HG03460 (cell line): ENCODE measurements at regions not wholly inside any gene's neighbourhood (a gene's known extent, or its start where the extent isn't known, plus 50 kb on each side); places are given as distances from the start of the nearest gene placed in this dataset.
"Not testable (repeated sequence)": the region's sequence is repeated elsewhere in the genome, so short reads cannot be mapped to it uniquely, and the experiment has no call there.

Experiments used
- ATAC-seq: cut with Tn5 transposase; IDR thresholded peaks from one replicate; pipeline ENCODE4 v1.9.1; 2021; ENCODE audit not compliant: unreplicated experiment

DNA sequence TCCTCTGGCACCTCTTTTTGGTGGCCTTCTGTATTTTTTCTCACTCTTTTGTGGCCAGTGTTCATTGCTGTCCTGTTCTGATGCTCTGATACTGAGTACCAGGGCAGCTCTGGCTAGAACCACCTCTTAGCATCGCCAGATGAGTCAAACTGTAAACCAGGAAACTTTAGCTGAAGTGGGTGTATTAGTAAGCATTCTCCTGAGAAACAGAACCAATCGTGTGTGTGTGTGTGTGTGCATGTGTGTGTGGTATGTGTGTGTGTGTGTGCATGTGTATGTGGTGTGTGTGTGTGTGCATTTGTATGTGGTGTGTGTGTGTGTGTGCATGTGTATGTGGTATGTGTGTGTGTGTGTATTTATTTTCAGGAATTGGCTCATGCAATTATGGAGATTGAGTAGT is 166.3 kb upstream of the SKOR2 start:
- ATAC-seq: no peak

DNA sequence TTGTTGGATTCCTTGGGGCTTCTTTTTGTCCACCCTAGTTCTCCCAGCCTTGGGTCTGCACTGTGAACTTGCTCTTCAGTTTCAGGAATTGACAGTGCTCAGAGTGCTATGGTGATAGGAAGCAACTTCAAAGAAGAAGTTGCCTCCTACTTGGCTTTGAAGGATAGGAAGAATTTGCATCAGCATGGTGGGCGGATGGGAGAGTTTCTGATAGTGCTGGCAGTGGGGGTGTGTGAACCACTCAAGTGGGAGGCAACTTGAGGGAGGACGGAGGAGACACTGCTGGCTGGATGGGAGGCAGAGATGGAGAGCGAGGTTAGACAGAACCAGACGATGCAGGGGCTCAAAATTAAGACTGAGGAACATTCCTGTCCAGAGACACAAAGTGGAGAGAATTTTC is 164.4 kb upstream of the SKOR2 start:
- no peak for ATAC-seq

DNA sequence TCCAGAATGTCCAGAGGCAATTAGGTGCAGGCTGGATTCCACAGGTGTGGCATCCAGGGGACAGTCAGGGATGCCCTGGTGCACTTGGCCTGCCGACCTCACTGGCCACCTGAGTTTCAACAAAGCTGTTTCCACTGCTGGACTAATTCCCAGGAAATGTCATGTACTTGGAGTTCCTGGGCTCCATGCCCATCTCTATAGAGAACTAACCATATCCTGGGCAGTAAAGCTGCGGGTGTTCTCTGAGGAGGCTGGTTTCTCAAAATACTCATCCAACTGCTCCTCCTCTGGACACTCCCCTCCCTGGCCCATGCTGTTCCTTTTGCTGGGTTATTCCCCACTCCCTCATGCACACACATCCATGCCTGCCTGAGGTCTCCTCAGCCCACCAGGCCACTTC is 161.9 kb upstream of the SKOR2 start:
- ATAC-seq: no peak

DNA sequence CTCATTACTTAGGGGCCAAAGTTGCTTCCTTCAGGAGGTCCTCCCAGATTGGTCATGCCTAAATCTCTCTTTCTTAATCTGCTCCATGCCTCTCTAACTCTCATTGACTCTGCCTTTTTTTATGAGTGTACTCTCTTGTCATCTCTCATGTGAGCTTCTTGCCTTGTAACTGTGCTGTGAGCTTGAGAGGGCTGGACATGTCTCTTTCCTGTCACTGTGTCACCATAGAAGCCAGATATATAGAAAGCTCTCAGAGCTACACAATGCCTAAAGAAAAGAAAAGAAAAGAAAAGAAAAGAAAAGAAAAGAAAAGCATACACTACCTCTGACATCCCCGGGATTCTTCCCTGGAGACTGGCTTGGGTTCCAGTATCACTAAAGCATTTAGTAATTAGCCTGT is 161.5 kb upstream of the SKOR2 start:
- no peak for ATAC-seq

DNA sequence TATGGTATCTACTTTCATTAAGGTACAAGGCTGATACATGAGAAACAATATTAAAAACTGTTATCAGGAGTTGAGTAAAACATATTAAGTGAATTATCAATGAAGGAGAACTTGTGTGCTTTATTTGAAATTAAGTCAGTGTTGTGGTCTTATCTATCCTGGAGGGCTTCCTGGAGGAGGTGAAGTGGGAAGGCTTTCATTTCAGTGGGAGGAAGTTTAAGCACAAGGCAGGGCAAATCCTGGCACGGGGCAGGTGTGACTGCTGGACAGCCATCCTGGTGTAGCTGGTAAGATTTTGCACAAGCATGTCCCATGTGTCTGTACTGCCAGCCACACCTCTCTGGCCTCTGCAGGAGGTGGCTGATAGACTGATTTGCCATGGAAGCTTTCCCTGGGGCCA is 159.7 kb upstream of the SKOR2 start:
- no peak for ATAC-seq

DNA sequence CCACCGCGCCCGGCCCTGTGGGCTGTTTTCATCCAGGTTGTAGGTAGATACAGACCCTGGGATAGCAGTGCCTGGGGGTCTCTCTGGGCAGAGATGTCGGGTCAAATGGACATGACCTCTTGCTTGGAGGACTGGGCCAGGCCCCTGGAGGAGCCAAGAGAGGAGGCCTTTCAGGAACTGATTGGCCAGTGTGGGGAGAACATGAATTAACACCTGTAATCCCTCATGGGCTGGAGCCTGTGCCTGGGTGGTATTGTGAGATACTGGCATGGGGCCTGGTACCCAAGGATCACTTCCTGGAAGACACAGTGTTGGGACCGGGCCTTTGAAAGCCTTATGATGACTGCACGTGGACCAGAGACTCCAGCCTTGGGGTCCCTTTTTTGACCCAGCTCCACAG is 158.7 kb upstream of the SKOR2 start:
- no peak for ATAC-seq

DNA sequence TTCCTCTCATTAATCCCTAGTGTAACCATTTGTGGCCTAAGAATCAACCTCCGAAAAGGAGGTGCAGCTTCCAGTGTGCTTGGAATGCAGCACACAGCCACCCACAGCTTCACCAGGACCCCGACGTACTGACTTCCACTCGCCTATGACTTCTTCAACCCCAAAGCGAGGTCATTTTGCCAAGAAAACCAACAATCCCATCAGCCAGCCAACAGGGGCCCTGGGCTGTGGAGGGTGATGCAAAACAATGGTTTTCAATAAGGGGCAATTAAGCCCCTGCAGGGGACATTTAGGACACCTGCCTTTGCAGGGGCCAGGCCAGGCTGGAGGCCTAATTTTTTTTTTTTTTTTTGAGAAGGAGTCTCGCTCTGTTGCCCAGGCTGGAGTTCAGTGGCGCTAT is 158.1 kb upstream of the SKOR2 start:
- ATAC-seq: no peak

DNA sequence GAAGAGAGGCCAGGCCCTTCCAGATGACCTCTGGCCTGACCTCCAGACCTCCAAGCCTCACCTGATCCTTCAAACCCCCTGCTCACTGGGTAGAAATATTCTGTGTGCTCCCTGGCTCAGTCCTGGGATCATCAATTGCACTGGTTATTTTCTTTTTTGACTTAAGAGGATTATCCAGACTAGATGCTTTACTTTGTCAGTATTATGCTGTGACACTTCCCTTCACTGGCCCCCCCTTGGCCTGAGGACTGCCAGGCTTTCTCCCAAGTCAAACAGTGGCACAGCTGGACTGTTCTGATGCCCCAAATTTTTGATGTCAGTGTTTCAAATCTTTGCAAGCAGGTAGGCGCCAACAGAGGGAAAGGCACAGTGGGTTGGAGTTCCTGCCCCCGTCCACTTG is 156.3 kb upstream of the SKOR2 start:
- no peak for ATAC-seq

DNA sequence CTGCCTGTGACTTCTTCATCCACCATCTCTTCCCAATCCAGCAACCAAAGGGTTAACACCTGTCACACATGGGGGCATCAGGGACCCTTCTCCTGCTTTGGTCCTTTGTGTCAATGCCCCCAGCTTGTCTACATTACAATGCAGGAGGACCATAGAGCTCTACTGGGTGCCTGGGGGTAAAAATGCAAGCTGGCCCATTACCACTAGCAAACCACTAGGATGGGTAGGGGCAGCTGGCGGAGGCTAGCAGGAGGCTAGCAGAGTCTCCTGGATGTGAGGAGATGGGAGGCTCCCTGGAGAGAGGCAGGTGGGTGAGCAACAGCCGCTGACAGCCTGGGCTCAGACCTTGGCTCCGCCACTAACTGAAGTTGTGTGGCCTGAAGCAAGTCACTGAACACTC is 153.4 kb upstream of the SKOR2 start:
- no peak for ATAC-seq

DNA sequence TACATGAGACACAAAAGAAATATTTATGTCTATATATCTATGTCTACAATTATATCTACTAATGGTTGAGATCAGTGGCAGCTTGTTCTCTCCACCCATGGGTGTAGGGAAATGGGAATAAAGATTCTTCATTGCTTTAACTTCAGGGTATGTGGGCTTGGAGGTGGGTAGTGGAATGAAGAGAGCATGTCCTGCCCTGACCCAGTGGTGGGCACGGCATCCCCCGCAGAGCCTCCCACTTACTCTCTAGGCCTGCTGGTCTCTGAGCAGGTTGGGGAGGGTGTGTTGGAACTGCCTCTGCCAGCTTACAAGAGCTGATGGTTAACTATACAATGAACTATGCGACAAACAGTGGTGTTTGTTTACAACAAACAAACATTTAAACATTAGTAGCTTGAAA is 152.5 kb upstream of the SKOR2 start:
- ATAC-seq: no peak

DNA sequence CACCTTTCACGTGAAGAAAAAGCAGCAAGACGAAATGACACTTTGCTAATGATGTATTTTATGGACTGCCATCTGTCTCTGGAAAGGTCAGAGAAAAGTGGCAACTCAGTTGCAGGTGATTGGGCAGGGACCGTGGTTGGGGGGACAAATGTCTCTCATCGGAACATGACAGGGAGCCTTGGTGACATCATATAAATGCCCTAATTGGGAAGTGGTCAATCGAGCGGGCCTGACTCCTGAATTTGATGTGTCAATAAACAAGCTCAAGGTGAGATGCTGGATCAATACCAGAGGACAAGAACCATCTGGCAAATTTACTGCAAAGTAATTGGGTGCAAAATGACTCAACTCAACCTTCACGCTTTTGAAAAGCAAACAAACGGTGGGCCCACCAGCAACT is 151.9 kb upstream of the SKOR2 start:
- no peak for ATAC-seq

DNA sequence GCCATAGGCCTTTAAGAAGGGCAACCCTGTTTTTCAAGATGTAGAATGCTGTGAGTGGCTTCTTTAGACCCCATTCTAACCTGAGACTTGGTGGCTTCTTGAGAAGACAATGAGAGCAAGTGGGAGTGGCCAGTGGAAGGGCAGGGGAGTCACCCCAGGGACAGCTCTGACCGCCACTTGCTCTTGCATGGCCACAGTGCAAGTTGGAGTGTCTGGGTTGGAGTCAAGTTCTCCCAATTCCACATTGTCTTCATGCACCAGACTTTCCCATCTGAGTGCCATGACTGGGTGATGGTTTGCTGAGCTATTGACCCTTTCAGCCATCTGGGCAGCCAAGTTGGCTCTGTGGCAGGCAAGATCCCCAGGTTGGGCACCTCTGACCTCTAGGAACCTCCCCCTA is 148.0 kb upstream of the SKOR2 start:
- ATAC-seq: no peak

DNA sequence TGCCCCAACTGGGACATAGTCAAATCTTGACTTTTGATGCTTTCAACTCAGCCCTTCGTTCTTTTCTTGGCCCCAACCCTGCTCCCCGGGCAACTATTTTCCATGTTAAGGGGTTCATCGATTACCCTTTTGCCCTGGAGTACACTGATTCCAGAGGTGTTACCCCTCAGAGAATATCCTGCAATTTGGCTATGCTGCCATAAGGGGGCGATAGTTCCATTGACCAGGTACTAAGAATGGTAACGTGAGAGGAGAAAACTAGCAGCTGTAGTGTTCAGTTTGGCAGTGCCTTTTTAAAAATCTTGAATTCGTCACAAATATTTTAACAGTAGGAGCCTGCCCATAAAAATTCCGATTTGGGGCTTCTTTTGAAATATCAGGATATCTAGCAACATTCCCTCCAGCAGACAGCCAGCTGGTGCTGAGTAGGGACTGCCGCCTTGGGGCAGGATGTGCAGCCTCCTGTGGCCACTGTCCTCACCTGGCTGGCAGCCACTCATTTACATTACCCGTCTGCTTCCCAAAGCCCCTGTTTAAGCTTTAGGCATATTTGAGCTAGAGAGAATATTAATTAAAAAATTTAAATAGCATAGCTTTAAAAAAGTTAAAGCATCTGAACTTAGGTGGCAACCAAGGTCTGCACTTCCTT is 146.3 kb upstream of the SKOR2 start:
- no peak for ATAC-seq

DNA sequence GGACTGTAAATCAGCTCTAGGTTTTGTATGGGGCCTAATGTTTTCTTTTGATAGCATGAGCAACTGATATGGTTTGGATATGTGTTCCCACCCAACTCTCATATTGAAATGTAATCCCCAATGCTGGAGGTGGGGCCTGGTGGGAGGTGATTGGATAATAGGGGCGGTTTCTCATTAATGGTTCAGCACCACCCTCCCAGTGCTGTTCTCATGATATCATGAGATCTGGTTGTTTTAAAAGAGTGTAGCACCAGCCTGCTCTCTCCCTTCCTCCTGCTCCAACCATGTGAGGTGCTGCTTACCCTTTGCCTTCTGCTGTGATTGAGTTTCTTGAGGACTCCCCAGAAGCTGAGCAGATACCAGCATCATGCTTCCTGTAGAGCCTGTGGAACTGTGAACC is 140.2 kb upstream of the SKOR2 start:
- no peak for ATAC-seq

DNA sequence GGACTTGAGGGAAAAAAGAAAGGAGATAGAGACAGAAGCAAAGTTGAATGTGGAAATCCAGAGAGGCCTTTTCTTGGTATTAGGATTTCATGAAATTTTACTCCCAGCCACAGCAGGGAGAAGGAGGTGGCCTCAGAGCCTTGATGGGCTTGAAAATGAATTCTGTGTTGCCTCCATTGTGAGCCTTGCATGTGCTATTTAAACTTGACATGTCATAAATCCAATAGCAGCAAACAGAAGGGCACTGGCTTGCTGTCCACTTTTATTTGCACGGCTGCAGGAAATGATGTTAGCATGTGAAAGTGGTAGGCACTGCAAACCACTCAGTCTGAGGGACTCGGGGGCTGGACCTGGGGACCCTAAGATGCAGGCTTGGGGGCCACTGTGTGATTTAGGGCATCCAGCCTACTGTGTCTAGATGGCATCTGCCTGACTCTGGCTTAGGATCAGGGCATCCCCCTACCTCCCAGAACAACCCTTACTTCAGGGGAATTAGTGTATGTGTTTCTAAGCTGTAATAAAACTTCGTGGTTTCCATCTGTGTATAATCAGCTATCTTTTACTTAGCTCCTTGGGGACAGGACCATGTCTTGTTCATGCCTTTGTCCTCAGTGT is 139.1 kb upstream of the SKOR2 start:
- no peak for ATAC-seq

DNA sequence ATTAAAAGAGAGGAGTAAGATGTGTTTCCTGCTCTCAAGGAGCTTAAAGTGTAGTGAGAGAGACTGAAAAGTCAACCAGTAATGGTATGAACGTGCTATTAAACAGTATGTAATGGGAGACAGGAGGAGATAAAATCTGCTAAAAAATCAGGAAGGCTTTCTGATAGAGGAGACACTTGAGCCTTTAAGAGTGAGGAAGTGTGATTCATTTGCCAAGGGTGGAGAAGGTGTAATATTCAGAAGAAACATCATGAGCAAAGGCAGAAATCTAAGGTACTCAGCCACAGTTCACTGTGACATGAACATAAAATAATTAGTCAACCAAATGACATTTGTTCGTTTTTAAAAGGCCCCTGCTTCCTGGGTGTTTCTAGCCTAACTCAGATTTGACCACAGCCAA is 137.8 kb upstream of the SKOR2 start:
- ATAC-seq: no peak

DNA sequence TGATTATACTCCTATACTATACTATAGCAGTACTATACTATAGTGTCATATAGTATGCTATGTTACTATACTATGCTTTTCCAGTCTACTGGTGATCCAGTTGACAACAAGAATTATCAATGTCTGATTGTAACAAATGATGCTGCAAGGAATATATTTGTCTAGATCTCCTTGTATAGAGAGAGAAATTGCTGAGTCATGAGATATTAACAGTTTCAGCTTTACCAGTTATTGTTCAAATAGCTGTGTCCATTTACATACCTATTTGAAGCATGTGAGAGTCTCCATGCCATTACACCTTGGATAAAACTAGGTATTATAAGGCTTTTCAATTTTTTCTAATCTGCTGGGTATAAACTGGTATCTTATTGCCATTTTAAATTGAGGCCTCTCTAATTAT is 136.4 kb upstream of the SKOR2 start:
- no peak for ATAC-seq

DNA sequence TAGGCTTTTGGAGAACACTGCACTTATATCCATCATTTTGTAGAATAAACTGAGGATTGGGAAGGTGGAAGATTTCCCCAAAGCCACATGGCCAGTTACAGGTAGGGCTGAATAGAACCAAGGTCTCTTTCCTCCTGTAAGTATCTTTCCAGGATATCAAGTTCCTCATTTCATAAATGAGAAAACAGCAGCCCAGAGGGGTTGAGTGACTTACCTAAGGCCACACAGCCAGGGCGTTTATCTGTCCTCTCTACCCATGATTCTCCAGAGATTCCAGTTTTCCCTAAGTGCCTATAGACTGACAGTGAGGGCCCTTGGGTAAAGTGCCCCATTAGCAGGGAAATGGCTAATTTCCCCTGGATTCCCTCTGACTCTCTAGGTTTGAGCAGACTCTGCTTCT is 132.3 kb upstream of the SKOR2 start:
- ATAC-seq: no peak

DNA sequence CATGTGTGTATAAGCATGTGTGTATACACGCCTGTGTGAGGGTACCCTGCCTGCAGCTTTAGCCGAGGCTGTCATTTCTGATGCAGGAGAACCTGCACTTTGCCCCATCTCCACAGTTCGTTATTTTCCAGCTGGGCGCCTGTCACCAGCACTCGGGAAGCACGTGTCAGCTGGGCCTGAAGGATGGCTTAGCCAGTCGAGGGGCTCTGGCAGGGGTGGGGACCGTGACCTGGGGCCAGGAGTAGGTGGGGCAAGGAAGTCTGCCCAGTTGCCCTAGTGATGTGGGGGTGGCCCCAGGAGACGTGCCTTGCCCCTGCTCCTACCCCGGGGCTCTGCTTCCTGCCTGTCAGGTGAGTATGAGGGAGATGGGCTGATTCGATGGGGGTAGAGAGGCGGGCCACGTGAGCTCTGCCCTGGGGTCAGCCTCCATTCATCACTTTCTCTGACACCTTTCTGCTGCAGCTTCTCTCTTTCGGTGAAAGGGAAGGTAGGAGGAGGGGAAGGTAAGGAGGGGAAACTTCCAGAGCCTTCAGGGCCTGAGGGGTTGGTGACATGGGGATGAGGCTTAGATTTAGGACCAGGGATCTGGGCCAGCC is 130.6 kb upstream of the SKOR2 start:
- no peak for ATAC-seq

DNA sequence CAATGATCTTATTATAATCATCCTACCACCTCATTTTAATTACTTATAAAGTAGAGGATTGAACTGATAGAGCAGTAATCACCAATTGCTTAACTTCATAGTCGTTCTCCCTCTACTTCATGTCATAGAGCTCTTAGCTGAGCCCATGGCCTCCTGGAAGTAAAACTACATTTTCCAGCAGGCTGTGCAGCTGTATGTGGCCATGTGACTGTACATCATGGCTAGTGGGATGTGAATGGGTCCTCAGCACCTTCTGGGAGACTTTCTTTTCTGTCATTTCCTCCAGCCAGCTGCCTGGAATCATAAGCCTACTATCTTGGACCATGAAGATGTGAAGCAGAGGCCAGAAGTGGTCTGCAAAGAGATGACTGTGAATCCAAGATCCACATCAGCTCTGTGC is 128.7 kb upstream of the SKOR2 start:
- ATAC-seq: no peak

DNA sequence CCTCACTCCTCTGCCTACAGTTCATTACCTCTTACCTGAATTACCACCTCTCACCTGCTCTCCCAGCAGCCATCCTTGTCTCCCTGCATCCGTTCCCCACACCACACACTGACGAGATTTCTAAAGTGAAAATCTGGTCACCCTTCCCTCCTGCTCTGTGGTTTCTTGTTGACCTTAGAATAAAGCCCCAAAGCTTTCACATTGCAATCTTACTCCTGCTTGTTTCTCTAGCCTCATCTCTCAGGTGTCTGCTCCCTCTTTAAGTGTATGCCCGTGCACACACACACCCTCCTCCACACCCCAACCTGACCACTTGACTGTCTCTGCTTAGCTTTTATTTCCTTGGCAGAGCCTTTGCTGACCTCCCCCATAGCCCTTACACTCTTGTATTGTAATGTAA is 122.0 kb upstream of the SKOR2 start:
- no peak for ATAC-seq

DNA sequence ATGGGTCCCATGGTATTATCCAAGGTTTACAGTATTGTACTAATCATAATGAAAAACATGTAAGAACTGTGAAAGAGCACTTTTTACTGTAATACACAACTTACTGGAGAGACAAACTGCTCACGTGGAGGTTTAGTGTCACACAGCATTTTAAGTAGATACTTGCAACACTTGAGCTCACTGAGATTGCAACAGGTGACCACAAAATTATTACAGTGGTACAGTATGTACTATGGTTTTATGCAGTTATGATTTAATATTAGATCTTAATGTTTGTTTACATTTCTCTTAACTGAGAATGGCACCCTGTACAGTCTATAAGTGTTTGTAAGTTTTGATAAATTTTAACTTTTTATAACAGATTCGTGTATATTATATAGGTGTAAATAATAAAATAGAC is 118.6 kb upstream of the SKOR2 start:
- no peak for ATAC-seq

DNA sequence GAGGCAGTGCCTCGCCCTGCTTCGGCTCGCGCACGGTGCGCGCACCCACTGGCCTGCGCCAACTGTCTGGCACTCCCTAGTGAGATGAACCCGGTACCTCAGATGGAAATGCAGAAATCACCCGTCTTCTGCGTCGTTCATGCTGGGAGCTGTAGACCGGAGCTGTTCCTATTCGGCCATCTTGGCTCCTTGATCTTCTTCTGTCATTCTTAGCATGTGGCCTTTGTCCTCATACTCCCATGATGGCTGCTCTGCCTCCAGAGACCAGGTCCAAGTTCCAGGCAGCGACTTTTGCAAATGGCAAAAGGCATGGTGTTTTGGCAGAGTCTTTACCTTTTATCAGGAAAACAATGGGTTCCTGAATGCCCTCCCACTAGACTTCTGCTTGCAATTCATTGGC is 102.6 kb upstream of the SKOR2 start:
- not testable (repeated sequence) for ATAC-seq
